Stimulated activated CD4-positive, alpha-beta T cell treated with anti-CD3 and anti-CD28 coated beads, Interleukin-4, amount 100 ng/mL, for 24 hours (primary cell): ENCODE measurements at regions not wholly inside any gene's neighbourhood (a gene's known extent, or its start where the extent isn't known, plus 50 kb on each side); places are given as distances from the start of the nearest gene placed in this dataset.

Experiments used
- DNase-seq: peaks from one replicate; pipeline ENCODE4 v3.0.0-alpha.2; 2020

DNA sequence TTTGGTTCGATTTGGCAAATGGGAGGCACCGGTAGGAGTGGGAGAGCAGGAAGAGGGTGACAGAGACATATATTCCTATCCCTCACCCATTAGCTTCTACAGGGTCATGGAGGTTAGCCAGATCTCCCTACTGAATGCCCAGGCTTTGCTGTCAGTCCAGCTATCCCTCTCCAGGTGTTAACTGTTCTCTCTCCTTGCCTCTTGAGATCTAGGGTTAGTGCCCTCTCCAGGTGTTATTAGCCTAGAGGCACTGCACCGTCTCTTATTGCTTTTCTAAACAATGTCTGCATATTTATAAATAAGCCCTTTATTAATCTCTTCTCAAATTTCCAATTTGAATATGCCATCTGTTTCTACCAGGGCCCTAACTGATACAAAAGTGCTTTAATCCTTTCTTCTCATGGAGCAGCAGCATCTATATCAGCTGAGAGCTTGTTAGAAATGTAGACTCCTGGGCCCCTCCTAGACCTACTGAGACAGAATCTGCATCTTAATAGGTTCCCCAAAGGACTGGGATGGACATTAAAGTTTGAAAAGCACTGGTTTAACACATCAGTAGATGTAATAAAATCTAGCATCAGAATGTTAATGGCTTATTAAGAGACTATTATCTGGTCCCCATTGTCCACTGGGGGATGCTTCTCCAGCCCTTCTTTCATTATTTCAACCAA, 322.5 kb upstream of the SLC24A2 start:
- no peak for DNase-seq

DNA sequence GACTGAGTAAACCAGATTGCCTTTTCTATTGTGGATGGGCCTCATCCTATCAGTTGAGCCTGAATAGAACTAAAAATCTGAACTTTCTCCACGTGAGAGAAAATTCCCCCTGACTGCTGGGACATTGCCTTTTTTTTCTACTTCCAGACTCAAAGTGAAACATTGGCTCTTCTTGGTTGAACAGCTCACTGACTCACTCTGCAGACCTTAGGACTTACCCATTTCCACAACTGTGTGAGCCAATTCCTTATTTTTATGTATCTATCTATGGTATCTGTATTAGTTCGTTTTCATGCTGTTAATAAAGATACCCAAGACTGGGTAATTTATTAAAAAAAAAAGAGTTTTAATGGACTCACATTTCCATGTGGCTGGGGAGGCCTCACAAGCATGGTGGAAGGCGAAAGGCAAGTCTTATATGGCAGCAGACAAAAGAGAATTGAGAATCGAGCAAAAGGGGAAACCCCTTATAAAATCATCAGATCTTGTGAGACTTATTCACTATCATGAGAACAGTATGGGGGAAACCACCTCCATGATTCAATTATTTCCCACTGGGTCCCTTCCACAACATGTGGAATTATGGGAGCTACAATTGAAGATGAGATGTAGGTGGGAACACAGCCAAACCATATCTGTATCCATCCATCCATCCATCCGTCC, 306.7 kb upstream of the SLC24A2 start:
- DNase-seq = no peak

DNA sequence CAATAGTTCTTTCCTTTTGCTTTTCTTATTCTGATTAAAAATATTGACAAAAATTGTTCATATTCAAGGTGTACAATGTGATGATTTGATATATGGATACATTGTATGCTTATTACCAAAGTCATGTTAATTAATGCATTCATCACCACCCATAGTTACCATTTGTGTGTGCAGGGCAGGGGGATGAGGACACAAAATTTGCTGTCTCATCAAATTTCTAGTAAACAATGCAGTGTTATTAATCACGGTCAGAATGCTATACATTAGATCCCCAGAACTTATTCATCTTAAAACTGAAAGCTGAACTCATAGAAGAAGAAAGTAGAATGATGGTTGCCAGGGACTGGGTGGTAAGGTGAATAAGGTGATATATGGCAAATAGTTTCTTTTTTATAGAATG, 303.7 kb upstream of the SLC24A2 start:
- DNase-seq = no peak

DNA sequence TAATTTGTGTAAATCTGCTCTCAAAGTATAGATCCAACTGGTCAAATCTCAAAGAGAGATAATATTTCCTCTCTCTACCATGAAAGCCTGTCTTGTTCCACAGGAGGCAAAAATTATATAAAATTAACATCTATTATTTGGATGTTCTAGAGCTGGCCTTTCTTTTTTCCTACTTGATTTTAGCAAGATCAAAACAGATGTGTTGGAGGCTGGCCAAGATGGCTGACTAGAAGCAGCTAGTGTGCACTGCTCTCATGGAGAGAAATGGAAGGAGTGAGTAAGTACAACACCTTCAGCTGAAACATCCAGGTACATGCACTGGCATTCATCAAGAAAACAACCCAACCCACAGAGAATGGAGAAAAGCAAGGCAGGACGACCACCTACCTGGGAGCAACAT, 298.6 kb upstream of the SLC24A2 start:
- DNase-seq = no peak

DNA sequence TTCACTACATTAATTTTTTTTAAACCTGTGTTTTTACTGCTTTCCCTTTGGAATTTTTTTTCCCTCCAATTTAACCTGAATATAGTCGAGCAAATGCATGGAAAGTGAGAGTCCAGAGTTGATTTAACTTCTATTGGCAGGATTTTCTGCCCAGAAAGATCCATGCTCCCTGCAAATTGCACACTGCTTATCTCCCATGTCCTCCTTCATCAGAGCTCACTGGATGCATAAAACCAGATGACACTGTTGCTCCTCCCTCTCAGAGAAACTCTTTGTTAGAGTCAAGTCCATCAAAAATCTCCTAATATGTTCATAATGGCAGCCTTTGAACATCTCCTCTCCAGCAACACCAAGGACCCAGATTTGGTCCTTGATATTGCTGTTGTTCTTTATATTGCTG, 297.0 kb upstream of the SLC24A2 start:
- no peak for DNase-seq

DNA sequence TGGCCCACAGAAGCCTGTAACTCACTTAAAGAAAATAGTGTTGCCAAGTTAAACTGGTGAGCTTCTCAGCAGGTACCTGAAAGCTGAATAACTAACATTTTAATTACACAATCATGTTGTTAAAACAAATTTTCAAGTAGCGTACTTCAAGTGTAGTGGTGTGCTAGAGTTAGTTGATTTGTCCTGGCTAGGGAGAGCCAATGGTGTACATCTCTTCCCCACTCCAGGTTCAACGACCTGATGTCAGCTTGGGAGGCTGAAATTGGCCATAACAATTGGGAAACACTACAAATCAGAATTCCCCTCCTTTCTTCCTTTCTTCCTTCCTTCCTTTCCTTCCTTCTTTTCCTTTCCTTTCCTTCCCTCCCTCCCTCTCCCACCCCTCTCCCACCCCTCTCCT, 295.3 kb upstream of the SLC24A2 start:
- DNase-seq = no peak

DNA sequence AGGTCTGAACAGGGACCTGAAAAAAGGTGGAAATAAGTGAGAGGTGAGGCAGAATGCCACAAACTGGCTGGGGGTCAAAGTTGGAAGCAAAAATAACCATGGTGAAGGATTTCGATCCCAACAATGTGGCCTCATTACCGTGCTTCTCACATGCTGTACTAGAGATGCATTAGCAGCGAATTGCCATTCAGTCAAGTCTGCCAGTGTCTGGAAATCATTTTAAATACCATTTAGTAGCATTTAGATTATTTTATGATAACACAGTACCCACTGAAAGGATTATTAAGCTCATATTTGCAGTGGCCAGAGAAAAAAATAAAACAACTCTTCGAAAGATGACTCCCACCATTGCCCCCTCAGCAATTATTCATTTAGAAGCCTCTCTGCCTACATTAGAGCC, 294.6 kb upstream of the SLC24A2 start:
- no peak for DNase-seq

DNA sequence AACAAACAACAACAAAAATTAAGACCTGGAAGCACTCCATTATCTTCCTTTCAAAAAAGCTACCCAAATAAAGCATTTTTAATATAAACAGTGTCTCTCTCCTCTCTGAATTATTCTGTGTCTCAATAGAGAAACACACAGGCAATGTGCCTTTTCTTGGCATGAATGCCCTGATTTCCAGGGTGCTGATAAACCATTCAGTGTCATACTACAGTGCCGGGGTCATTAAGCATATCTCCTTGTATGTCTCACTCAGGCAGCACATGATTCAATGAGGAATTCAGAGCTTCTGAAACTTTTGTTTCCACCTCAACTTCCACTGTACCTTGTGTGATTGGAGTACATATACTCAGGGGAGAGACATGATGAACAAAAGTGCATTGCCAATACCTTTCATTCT, 294.0 kb upstream of the SLC24A2 start:
- no peak for DNase-seq

DNA sequence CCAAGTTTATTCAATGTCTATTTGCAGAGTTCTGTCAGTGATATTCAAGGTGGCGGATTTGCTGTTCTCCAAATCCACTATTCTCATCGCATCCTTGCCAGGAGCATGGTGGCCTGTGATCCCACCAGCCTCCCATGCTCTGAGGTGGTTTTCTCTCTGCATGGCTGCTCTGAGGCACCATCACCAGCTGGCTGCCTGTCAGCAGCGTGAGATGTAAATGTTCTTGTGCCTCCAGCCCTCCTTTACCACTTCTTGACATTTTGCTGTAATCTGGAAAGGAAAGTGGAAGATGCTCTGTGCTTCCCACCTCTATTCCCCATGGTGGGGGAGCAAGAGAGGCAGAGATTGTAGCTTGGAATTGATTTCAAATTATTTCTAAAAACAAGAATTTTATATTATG, 293.6 kb upstream of the SLC24A2 start:
- DNase-seq = no peak

DNA sequence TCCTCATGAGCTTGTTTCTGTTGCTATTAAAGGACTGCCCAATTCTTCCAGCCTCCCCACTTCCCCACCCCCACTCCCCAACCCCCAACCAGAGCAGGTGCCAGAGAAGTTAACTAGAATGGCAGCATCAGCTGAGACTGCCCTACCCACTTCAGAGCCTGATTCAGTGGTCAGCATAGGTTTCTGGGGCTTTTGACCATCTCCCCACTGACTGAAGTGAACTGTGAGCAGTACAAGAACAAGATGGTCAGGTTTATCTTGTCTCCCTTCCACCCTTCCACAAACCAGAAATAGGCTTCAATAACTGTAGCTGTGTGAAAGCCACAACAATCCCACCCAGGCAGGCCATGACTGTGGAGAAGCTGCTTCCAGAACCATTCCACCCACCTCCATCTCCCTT, 289.4 kb upstream of the SLC24A2 start:
- no peak for DNase-seq

DNA sequence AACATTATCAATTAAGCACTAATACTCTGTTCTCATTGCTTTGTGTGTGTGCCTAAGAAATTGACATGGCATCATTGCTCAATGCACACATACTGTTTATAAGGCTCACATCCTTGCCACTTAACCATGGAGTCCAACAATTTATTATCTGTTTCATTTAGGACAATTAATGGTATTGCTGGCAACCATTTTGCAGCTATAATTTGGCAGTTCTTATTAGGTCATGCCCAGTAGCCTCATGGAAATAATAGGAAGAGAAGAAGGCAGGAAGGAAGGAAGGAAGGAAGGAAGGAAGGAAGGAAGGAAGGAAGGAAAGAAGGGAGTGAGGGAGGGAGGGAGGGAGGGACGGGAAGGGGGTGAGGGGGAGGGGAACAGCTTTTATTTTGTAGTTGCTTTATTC, 285.5 kb upstream of the SLC24A2 start:
- no peak for DNase-seq

DNA sequence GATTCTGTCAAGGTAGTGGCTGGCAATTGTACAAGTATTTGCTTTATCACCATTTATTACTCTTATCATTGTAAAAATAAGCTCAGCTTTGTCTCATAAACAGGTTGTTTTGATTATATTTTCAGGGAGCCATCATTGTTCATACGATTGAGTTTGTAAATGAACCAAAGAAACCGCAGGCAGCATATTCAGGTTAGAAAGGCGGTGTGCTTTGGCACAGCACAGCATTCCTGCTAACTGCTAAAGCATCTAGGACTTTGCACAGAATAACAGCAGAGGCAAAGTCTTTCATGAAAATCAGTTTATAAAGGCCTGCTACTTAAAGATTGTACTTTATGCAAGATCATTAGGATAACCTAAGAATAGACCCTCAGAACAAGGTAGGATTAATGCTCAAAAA, 281.5 kb upstream of the SLC24A2 start:
- no peak for DNase-seq

DNA sequence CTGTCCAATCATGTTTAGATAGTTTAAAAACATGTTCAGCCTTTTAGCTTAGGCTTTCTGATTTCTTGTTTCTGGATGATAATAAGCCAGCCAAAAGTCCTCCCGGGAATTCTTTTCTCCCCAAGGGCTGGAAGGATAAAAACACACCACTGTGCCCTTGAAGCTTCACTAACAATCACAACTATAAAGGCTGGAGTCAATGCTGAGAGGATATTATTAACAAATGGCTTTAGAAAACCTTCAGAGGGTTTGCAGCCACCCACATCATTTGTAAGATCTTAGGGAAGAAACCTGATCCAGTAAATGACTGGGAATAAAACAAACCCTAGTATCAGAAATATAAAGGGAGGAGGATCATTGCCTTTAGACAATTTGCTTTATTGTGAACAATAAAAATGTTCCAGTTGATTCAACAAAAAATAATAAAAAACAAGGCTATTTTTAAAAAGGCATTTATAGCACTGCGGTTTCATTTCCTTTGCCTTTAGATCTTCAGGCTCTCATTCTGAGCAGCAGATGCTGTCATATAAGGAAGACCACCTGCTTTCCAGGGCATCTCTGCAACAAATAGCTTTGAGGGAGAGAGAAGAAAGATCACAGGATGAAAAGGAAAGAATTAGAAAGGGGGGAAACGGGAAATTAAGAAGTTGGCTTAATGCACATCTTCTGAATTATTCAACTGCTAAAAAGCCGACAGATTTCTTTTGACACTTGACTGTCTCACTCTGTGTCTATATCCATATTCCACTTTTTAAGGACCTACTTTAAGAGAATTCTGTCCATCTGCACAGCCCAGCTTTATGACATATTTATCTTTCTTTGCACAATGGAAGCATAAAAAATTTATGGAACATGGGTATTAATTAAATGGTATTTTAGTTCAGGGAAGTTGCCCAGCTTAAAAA, 277.2 kb upstream of the SLC24A2 start:
- no peak for DNase-seq

DNA sequence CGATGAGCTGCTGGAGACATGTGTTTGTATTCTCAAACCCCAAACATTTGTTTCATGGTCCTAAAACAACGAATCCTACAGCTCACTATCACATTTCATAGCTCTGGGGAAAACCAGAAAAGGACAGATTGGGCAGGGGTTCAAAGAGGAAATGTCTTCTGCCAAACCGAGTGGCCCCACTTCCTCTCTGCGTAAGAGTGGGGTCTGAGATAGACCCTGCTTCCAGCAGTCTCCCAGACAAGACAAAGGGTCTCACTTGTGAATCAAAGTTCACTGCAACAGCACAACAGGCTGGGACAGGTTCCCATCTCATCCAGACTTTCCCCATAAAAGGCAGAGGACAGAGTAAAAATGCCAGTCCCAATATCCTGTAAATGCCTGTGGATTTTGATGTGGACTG, 276.2 kb upstream of the SLC24A2 start:
- no peak for DNase-seq

DNA sequence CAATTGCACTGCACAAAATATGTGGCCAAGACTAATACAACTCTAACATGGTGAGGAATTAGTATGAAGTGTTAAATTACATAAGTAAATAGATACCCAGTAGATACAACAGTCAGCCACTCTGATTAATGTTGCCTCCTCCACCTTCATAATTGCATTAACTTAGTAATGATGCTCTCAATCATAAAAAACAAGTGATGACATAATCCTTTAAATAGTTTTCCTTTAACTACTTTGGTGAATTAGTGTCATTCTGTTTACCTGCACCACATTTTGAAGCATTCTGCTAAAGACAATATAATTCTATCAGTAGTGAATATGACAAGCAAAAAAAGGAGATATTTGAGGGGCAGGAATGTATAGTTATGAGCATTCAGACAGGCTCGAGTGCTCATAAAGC, 265.9 kb upstream of the SLC24A2 start:
- no peak for DNase-seq

DNA sequence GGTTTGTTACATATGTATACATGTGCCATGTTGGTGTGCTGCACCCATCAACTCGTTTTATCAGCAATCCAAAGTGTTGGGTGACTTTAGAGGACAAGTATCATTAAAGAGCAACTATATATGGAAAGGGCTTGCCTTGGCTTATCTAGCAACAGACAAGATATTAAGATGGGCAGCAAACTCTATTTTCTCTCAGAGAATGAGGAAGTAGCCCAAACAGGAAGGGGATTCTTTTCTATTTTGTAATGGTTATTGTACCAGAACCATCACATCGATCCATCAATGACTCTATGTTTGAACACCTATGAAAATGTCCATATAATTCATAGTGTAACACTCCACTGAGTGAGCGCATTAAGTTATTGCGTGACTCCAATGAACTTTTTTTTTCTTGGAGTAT, 260.1 kb upstream of the SLC24A2 start:
- DNase-seq = no peak

DNA sequence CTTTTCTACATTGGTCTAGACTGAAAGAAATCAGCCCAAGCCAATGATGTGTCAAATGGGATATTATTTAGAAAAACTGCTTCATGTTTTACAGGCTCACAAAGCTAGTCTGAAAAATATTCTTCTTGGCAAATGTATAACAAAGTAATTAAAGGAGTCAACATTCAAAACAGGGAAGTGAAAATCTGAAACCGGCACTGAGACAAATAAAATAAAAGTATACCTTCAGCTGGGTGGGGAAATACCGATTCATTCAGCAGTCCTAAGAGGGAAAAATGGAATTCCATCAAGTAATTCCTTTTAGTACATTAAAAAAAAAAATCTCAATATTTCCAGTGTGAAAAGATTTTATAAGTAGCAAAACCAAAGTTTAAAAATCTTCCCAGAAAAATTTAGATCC, 259.6 kb upstream of the SLC24A2 start:
- no peak for DNase-seq

DNA sequence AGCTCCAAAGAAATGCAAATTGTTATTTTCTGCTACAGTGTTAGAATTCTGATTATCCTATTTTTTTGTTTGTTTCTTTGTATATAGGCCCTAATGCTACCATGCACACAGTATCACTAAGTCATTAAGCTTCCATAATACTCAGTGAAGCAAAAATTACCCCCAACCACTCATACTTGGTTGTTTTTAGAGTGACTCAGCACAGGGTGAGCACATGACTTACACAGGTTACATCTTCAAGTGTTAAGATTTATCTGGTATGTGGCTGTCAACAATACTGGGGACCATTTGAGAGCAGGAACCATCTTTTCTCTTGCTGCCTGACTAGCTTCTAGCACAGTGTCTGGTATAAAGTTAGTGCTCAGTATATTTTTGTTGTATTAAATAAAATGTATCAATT, 255.8 kb upstream of the SLC24A2 start:
- no peak for DNase-seq

DNA sequence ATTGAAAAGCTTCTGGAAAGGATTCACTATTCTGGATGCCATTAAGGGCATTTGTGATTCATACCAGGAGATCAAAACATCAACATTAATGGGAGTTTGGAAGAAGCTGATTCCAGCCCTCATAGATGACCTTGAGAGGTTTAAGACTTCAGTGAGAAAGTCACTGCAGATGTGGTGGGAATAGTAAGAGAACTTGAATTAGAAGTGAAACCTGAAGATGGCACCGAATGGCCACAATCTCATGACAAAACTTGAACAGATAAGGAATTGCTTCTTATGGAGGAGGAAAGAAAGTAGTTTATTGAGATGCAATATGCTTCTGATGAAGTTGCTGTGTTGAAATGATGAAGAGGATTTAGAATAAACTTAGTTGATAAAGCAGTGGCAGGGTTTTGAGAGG, 254.6 kb upstream of the SLC24A2 start:
- DNase-seq = no peak

DNA sequence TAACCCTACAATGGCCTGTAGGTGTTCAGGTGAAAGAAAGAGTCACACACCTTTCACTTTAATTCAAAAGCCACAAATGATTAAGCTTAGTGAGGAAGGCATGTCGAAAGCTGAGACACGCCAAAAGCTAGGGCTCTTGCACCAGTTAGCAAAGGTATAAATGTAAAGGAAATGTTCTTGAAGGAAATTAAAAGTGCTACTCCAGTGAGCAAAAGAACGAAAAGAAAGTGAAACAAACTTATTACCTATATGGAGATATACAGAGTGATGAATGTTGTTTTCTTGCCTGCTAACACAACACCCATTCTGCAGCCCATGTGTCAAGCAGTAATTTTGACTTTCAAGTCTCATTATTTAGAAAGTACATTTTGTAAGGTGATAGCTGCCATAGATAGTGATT, 254.2 kb upstream of the SLC24A2 start:
- peak; percentile 13 for DNase-seq

DNA sequence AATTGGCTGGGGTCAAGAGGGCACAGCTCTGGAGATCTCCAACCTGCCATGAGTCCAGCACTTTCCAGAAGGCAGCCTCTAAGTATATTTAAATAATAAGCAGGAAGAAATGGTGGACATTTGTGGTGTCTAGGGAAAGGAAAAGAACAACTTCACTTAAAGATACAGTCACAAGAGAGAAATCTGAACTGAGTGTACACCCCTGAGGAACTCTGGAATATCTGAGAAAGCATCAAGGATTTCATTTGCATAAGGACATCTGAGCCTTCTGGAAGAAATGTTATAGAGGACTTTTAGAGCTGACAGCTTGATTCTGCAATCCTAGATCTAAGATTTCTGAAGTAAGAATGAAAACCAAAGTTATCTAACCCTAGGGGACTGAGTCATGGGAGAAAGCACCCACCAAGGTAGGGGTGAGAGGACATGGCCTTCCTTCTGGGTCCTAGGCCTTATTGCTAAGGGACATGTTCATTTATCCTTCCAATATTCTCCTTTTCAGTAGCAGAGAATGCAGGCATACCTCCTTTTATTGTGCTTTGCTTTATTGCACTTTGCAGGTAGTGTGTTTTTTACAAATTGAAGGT, 253.4 kb upstream of the SLC24A2 start:
- DNase-seq = no peak

DNA sequence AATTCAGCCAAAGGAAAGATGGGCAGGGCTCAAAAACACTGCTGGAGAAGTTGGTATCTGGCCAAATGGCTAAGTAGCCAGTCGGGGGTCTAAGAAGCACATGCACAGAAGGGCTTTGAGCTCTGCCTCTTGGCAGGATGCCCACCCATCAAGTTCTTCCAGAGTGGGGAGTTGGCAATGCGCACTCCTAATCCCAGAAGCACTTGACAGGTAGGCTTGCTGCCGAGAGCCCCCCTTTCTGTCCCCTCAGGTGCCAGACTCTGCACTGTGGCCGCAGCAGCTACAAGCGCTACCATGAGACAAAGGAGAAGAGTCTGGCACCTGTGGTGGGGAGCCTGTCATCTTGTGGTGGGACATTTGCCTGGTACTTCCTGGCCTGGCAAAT, 252.9 kb upstream of the SLC24A2 start:
- no peak for DNase-seq

DNA sequence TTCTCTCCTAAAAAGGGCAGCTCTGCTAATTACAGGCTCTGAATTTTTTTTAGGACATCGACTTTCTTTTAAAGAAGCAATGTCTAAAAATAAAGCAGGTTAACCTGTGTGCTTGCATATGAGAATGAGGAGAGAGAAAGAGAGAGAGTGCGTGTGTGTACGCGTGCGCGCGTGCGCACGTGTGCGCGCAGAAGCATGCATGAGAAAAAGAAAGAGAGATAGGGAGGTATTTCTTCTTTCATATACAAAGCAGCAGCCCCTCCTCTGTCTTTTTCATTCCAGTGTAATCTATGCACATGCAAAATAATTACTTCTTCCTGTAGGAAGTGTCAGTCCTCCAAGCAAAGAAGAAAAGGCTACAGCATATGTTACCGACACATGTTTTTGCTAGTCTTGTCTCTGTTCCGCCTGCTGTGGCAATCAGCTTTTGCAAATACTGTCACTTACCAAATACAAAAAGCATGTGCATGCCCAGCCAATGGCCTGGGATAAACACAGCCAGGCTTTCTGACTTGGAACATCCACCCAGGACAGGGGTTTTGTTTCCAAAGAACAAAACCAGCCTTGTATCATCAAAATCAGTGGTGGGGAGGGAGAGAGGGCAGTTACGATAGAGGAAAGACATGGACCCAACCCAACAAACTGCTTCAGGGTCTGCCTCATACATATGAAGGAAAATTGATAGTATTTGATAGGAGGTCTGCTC, 252.3 kb upstream of the SLC24A2 start:
- DNase-seq = no peak
